ENCODE measurements at regions not wholly inside any gene's neighbourhood (a gene's known extent, or its start where the extent isn't known, plus 50 kb on each side); places are given as distances from the start of the nearest gene placed in this dataset.

DNA sequence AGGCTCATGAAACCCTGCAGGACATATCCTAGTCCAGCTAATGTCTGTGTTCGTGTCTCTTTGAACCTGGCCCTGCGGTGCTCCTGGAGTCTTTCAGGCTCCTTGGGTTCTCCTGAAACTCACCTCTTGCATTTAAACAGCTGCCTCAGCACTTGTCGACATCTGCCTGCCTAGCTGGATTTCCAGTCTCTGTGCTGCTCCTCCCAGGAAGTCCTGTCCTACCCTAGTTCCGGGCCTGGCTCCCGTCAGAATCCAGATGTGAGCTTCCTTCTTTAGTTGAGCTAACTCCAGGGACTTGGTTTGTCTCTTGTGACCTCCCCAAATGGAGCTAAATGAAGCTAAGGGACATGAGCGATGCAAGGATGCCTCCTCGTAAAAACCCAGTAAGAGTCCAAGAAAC is 155.2 kb upstream of the PIRT start:
- H3K4me3 ChIP-seq (replicated peaks; ENCODE audit: low read depth, low read length) = no peak overlapping the region
- TF ChIP-seq, protein P1, sequence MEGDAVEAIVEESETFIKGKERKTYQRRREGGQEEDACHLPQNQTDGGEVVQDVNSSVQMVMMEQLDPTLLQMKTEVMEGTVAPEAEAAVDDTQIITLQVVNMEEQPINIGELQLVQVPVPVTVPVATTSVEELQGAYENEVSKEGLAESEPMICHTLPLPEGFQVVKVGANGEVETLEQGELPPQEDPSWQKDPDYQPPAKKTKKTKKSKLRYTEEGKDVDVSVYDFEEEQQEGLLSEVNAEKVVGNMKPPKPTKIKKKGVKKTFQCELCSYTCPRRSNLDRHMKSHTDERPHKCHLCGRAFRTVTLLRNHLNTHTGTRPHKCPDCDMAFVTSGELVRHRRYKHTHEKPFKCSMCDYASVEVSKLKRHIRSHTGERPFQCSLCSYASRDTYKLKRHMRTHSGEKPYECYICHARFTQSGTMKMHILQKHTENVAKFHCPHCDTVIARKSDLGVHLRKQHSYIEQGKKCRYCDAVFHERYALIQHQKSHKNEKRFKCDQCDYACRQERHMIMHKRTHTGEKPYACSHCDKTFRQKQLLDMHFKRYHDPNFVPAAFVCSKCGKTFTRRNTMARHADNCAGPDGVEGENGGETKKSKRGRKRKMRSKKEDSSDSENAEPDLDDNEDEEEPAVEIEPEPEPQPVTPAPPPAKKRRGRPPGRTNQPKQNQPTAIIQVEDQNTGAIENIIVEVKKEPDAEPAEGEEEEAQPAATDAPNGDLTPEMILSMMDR (IDR thresholded peaks at IDR 0.05; ENCODE audit: low read depth, low read length, missing control alignments) = no peak
- no peak for DNase-seq (ENCODE audit: extremely low read depth, low read depth)

DNA sequence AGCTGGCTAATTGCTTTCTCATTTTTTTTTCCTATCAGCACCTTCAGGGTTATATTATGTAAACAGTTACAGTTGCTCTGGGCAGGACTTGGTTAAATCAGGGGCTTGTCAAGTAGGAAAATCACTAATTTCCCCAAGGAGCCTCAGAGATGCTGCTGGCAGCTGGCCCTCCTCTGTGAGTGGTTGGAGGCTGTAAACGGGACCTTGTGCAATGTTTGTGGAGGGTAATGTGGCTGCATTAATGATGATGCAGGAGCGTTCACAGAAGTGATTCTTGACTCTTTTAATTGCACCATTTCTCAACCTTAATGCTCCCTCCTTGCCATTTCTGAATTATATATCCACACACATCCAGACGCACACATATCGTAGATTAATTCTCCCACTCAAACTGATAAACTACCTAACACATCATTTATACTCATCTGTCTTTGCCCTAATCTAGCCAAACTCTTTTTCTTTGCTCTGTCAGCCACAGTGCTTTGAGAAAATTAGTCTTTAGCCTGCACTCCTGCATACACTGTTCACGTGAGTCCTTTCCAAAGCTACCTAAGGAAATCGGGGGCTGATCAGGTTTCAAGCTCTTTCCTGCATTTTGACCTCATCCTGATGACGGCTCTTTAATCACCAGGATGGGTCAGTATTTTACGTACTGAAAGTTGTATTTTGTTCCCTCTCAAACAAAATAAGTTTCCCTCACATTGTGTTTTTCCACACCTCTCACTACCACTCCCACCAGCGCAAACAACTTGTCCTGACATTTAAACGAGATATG is 154.4 kb upstream of the PIRT start:
- DNase-seq (ENCODE audit: extremely low read depth, low read depth) = no peak
- H3K4me3 ChIP-seq (replicated peaks; ENCODE audit: low read depth, low read length) = no peak overlapping the region
- TF ChIP-seq, protein P1 (IDR thresholded peaks at IDR 0.05; ENCODE audit: low read depth, low read length, missing control alignments) = no peak

DNA sequence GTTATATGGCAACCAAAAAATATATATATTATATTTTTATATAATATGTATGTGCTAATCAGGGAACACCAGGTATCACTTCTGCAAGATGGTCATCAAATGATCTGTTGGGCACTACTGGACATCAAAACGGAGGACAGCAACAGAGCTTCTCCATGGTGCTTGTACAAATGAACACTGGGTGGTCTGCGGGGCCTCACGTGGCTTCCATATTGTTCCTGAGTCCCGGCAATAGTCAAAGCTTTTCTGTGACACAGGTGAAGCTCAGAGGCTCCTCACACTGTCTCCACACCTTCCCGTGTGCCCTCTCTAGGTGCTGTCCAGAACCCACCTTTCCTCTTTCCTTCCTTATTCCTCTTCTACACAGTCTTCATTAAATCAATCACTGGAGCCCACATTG is 149.9 kb upstream of the PIRT start:
- TF ChIP-seq, protein P1 (IDR thresholded peaks at IDR 0.05; ENCODE audit: low read depth, low read length, missing control alignments) = no peak
- no peak for DNase-seq (ENCODE audit: extremely low read depth, low read depth)

DNA sequence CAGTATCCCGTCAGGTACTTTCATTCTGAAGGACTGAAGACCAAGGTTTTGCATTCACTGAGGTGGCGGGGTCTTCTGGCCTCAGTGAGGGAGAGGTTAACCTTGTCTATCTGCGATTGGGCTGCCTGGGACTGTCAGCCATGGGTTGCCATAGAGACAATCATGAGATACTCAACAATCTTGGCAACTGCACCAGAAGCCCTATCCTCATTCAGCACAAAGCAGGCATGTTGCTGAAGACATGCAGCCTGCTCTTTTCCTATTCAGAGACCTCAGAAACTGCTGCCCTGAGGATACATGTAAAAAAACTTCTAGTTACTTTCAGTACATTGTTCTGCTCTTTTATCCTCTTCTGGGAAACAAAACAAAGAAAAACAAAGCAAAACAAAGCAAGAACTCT is 146.3 kb upstream of the PIRT start:
- H3K4me3 ChIP-seq (replicated peaks; ENCODE audit: low read depth, low read length) = no peak overlapping the region
- no peak for DNase-seq (ENCODE audit: extremely low read depth, low read depth)
- TF ChIP-seq, protein P1 (IDR thresholded peaks at IDR 0.05; ENCODE audit: low read depth, low read length, missing control alignments) = no peak

More for the DNA sequence above, 149.9 kb upstream of the PIRT start:
- no peak overlapping the region for H3K4me3 ChIP-seq (replicated peaks; ENCODE audit: low read depth, low read length)

DNA sequence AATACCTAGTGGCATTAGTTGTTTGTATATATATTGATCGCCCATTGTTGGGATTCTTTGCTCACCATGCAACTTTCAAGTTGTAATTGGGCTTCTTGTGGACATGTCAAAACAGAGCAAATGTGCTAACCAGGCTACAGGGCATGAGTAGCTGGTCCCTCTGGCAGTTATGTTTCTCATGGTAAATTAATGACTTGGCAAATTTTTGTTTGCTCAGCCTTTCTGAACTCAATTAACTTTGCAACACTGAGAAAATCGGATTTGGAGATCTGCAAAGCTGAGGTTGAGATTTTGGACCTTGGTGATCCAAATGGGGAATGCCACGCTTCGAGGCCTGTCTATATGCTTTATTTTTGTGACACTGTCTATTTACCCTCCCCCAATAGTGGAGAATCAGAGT is 138.5 kb upstream of the PIRT start:
- TF ChIP-seq, protein P1 (IDR thresholded peaks at IDR 0.05; ENCODE audit: low read depth, low read length, missing control alignments) = no peak
- H3K4me3 ChIP-seq (replicated peaks; ENCODE audit: low read depth, low read length) = no peak overlapping the region
- DNase-seq (ENCODE audit: extremely low read depth, low read depth) = no peak

DNA sequence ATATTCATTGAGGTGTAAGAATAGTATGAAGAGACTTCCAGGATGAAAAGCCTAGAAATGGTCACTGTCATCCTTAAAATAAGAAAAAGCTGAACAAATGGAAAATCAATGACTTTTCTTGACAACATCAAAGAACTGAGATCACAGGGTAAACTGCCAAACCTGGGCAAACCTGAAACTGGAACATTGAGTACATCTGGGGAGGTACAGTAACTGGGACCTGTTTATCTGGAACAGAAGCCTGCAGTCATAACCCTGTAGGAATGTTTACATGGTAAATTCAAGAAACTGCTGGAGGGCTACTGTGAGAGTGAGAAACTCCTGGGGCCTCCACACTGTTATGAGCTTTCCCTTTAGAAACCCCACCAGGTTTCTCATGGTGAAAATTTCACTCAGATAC is 130.1 kb upstream of the PIRT start:
- TF ChIP-seq, protein P1 (IDR thresholded peaks at IDR 0.05; ENCODE audit: low read depth, low read length, missing control alignments) = no peak
- no peak for DNase-seq (ENCODE audit: extremely low read depth, low read depth)
- H3K4me3 ChIP-seq (replicated peaks; ENCODE audit: low read depth, low read length) = no peak overlapping the region

DNA sequence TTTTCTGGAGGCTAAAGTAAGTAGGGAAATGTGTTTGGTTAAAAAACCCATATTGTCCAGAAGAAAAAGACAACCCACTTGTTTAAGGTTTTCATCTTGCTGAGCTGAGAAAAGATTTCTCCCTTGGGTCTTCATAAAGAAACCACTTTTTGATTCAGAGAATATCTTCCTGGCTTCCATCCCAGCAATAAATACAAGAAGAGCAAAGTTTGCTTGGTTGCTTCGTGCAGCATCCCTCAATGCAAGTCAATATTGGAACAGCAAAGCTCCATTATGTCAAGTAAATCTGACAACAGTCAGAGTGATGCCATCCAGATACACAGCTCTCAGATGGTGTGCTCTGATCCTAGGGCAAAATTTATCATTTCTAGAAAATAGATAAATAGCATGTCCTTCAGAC is 118.9 kb upstream of the PIRT start:
- no peak for DNase-seq (ENCODE audit: extremely low read depth, low read depth)
- no peak overlapping the region for H3K4me3 ChIP-seq (replicated peaks; ENCODE audit: low read depth, low read length)
- TF ChIP-seq, protein P1 (IDR thresholded peaks at IDR 0.05; ENCODE audit: low read depth, low read length, missing control alignments) = no peak
